ENCODE measurements at regions not wholly inside any gene's neighbourhood (a gene's known extent, or its start where the extent isn't known, plus 50 kb on each side); places are given as distances from the start of the nearest gene placed in this dataset.

GRCh38 chrX:138939038-138939437, 227.5 kb upstream of the FGF13 start:
- Histone ChIP-seq H2BK20ac (ENCODE audit: low read depth, low read length, poor library complexity, severe bottlenecking) (no peak overlapping the region), H4K8ac (replicated peaks; ENCODE audit: insufficient read length, low read depth, low read length) (no peak overlapping the region), H3K27me3 (ENCODE audit: insufficient read depth, low read length) (no peaks in the 10 kb centered on the region), H3T11ph (ENCODE audit: low read length) (no peak overlapping the region), H3K4me2 (ENCODE audit: insufficient read depth, insufficient read length, low read length) (no peak overlapping the region), H4K20me1 (ENCODE audit: control insufficient read depth, insufficient read depth, insufficient read length) (no peaks in the 10 kb centered on the region), H3K9ac (ENCODE audit: extremely low read depth, insufficient read length, low read length) (no peak overlapping the region), H3K23me2 (ENCODE audit: insufficient read length, low read depth, low read length, poor library complexity, severe bottlenecking) (no peaks in the 10 kb centered on the region), H2AFZ (ENCODE audit: low read length) (no peak overlapping the region), H3K4ac (ENCODE audit: low read depth, low read length) (no peak overlapping the region), H3K18ac (ENCODE audit: insufficient read length, low read depth, low read length) (no peak overlapping the region), H4K91ac (ENCODE audit: insufficient read length, low read depth, low read length) (no peak overlapping the region), H3K79me1 (ENCODE audit: insufficient read depth, low read depth, low read length, poor library complexity, severe bottlenecking) (no peaks in the 10 kb centered on the region), H3K79me2 (ENCODE audit: insufficient read depth, low read length) (no peaks in the 10 kb centered on the region), H2BK120ac (ENCODE audit: low read depth, low read length, poor library complexity, severe bottlenecking) (no peak overlapping the region), H2BK12ac (ENCODE audit: insufficient read length, low read depth, low read length) (no peak overlapping the region), H2BK15ac (ENCODE audit: low read depth, low read length) (no peak overlapping the region), H2AK5ac (ENCODE audit: insufficient read length, low read length) (no peak overlapping the region), H3K9me3 (ENCODE audit: control insufficient read depth, low read depth, low read length) (no peaks in the 10 kb centered on the region), H2BK5ac (ENCODE audit: insufficient read length, low read length) (no peak overlapping the region), H3K27ac (ENCODE audit: insufficient read length, low read depth, low read length) (no peak overlapping the region), H3K56ac (ENCODE audit: insufficient read length, low read depth, low read length) (no peak overlapping the region), H3K4me1 (ENCODE audit: insufficient read depth, low read length) (peaks cover 2% of the 10 kb centered on the region; the same call in 1 of the 2 replicates), H3K14ac (ENCODE audit: insufficient read depth, low read length) (no peak overlapping the region), H3K23ac (ENCODE audit: insufficient read length, low read depth, low read length) (no peak overlapping the region), H4K5ac (ENCODE audit: insufficient read length, low read depth, low read length) (no peak overlapping the region)
- Mint-ChIP-seq H3K4me3 (no peak overlapping the region), H3K4me1 (peaks cover 8 to 13% of the 10 kb centered on the region in 2 experiments; a peak in 3 of 4 replicates), H3K36me3 (ENCODE audit: insufficient read depth in 1 of 3, low read depth in 3 of 3) (no peaks in the 10 kb centered on the region; a peak in 1 of 7 replicates), H3K27me3 (ENCODE audit: low read depth) (no peaks in the 10 kb centered on the region), H3K27ac (no peak overlapping the region), H3K9me3 (peaks cover 0 to 41% of the 10 kb centered on the region in 2 experiments; a peak in 2 of 5 replicates)
- no peak for TF ChIP-seq CTCF (conservative IDR thresholded peaks at IDR 0.05)
- no peak for DNase-seq
